ENCODE measurements at regions not wholly inside any gene's neighbourhood (a gene's known extent, or its start where the extent isn't known, plus 50 kb on each side); places are given as distances from the start of the nearest gene placed in this dataset.
"Not testable (repeated sequence)": the region's sequence is repeated elsewhere in the genome, so short reads cannot be mapped to it uniquely, and the experiment has no call there.

DNA sequence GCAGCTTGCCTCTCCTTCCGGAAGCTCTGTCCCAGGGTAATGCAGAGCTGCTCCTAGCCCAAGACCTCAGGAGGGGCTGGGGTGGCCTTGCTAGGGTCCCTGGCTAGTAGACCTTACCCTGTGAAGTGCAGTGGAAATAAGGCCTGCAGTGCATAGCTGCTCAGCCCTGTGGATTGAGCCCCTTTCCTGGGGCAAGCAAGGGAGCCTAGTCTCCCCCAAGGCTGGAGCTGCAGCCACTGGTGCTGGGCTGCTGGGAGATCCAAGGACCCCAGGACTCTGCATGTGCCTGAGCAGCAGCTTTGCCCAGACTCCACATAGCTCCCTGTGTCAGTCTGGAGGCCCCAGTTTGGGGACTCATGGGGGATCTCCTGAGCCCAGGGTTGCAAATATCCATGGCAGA, 57.9 kb downstream of the FANCF start:
- no peak for DNase-seq

DNA sequence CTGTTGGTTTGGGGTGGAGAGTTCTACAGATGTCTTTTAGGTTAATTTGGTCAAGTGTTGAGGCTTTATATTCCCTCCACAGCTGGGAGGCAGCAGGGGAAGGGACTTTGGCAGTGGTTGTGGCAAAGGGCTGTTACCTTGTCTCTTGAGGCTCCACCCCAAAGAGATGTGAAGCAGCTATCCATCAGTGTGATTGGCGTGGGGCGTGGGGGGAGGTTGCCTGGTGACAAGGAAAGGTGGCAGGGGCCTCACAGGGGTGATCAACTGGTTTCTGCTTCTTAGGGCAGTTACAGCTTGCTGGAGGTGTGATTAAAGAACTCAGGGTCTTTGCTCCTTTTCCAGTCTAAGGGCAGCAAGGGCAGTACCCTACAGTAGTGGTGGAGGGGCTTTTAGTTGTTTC, 59.3 kb downstream of the FANCF start:
- no peak for DNase-seq

DNA sequence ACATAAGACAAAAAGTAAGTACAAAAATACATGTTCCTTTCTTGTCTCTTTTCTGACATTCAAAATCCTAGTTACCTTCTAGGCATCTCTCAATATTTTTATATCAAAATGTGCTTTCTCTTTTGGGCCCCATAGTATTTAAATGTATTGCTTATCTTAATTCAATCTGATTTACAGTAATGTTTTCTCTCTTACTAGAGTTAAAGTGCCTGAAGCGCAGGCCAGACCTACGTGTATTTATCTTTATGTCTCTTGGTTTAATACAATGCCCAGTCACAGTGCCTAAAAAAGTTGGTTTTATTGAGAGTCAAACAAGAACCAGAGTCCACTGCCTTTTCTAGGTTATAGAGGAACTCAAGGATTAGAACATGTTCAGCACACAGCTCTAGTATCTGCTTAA, 64.3 kb downstream of the FANCF start:
- DNase-seq: no peak

DNA sequence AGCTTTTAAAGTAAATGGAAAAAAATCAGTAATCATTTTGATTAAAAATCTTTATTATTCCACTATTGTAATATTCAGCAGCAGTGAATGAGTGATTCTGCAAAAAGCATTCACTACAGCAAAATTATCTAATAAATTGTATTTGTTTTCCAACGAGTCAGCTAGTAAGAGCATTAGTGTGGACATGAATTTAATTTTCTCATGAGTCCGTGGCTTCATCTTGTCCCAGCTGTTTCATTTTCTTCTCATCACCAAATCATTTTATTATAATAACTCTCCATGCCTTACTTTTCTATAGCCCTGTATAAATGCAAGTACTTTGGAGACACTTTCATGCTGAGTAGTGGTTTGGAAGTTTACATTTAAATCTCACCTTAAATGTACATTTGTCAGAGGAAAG, 66.2 kb downstream of the FANCF start:
- peak in 1 of 2 donors; percentile 12 for DNase-seq

DNA sequence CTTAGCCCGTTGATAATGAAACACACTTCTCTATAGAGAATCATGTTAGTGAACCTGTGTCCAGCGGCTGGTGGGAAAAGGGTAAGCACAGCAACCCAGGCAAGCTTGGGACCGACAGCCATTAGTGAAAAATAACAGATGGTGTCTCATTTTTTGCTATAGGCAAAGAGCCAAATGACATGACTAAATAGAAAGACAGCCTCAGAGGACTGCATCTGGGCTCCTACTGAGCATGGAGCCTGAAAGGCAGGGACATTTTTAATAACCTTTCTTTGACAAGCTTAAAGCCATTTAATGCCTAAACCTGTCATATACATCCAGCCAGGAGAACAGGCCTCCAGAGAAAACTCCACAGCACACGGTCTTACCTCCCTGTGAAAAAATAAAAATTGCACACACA, 67.0 kb downstream of the FANCF start:
- peak in 1 of 2 donors; percentile 10 for DNase-seq

DNA sequence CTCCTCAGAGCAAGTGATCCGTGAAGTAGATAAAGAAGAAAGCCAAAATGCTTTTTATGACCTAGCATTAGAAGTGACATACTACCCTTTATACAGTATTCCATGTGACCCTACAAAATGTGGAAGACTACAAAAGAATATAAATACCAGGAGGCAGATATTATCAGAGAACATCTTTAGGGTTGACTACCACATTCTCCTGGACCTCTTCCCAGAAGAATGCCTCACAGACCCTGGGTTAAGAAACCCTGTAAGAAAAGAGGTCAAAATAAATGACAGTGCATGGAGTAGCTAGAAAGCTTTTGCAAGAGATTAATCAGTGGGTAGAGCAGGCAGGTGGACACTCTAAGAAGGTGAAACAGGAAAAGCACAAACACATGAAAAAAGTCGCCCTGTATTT, 69.2 kb downstream of the FANCF start:
- no peak for DNase-seq

DNA sequence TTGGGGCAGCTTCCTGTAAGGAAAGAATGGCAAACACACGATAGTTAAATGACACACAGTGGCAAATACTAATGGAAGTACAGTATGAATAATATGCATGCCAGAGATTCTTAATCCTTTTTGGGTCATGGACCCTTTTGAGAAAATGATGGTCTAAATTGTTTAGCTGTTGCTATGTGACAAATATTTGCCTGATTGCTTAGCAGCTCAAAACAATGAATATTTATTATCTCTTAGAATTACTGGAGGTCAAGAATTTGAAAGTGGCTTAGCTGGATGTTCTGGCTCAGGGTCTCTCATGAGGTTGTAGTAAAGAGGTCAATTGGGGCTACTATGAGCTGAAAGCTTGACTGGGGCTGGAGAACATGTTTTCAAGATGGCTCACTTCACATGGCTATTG, 69.7 kb downstream of the FANCF start:
- DNase-seq: no peak

DNA sequence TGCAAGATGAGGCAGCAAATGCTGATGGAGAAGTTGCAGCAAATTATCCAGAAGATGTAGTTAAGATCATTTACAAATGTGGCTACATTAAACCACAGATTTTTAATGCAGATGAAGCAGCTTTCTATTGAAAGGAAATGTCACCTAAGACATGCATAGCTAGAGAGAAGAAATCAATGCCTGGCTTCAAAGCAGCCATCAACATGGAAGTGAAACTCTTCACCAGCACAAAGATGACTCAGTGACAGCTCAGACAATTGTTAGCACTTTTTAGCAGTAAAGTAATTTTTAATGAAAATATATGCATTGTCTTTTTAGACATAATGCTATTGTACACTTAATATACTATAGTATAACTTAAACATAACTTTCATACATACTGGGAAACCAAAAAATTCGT, 71.4 kb downstream of the FANCF start:
- no peak for DNase-seq

DNA sequence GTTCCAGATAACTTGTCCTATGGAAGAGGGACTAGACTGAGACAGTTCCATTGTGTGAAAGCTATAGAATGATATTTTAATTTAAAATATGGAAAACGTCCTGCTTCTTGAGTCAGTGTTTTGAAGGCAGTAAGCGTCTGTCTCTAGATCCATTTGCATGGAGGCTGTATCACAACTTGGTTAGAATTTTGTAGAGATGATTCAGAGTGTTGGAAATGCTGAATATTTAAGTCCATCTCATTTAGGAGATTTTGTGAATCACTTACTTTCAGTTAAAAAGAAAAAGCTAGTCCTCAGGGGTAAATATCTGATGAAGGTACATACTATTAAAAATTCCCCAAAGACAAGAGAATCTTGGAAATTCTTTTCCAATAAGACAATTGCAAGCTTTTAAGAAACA, 72.7 kb downstream of the FANCF start:
- DNase-seq: no peak

DNA sequence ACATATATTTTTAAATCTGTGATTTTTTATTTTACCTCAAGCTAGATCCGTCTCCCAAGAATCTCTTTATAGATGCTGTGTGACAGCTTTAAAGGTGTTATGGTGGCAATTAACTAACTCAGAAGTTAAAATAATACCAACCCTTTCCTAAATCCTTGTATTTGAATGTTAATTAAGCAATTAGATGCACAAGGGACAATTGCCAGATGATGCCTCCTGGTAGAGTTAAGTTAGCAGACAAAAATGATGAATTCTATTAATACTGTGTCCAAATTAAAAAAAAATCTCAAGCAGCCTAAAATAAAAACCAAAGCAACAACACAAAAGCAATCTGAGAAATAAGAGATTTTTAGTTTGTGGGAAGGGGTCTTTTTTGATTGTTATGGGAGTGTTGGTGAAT, 78.9 kb downstream of the FANCF start:
- no peak for DNase-seq

DNA sequence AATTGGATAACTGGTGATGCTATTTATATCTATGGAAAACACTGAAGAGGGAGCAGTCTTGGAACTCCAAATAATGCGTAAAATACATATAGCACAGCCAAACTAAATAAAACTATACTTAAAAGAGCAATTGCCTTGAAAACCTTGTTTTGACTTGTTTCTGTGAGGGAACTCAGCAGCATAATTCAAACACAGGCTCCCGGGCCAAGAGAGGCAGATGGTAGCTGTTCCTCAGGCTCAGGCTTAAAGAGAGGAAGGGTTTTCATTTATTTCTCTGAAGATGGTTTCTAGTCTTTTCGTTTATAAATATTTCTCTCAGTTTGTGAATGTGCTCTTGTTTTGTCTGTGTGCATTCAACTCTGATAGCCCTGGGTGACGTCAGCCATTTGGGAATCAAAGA, 82.4 kb downstream of the FANCF start:
- no peak for DNase-seq

DNA sequence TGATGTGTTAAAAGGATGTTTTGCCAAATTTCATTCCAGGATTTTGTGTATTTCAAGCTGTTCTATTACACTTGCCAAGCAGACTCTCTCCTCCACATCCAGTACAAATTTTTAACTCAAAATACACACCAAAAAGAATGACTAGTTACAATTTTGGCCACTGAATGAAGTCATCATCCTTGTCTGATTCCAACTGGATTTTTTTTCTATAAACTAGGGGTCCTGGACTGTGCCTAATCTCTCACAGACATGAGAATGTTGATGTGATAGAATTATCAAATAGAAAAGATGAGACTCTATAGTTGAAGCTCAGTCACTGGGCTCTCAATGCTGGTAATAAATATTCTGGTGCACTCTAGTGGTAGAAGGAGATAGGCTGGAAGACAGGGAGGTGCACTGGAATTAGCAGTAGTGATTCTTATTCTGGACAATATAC, 85.8 kb downstream of the FANCF start:
- DNase-seq: peak in 1 of 2 donors; percentile 3

DNA sequence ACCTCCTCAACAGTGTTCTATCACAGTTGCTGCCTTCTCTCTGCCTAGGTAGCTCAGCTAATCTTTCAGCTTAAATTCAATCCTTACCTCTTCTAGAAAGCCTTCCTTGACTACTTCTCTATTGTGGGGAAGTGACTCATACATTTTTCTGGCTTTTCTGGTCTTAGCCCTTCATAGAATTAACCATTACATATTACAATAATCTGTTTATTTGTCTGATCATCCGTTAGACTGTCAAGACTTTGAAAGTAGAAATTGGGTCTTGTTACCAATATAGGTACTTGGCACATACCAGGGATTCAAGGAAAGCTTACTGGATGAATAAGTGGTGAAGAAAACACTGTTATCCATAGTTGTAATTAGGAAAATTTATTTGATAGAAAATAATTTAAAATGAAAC, 89.6 kb downstream of the FANCF start:
- no peak for DNase-seq

DNA sequence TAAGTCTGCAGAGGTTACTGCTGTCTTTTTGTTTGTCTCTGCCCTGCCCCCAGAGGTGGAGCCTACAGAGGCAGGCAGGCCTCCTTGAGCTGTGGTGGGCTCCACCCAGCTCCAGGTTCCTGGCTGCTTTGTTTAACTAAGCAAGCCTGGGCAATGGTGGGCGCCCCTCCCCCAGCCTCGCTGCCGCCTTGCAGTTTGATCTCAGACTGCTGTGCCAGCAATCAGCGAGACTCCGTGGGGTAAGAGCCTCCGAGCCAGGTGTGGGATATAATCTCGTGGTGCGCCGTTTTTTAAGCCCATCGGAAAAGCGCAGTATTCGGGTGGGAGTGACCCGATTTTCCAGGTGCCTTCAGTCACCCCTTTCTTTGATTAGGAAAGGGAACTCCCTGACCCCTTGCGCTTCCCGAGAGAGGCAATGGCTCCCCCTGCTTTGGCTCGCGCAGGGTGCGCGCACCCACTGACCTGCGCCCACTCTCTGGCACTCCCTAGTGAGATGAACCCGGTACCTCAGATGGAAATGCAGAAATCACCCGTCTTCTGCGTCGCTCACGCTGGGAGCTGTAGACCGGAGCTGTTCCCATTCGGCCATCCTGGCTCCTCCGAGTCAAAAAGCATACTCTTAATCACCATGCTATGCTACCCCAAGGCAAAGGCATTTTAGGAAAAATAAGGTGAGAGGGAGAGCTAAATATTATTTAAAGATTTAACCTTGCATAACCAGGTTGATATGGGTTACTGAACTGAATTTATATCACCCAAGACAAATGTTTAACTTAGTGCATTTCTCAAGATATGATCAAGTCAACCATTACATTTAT, 96.8 kb downstream of the FANCF start:
- DNase-seq: not testable (repeated sequence)

DNA sequence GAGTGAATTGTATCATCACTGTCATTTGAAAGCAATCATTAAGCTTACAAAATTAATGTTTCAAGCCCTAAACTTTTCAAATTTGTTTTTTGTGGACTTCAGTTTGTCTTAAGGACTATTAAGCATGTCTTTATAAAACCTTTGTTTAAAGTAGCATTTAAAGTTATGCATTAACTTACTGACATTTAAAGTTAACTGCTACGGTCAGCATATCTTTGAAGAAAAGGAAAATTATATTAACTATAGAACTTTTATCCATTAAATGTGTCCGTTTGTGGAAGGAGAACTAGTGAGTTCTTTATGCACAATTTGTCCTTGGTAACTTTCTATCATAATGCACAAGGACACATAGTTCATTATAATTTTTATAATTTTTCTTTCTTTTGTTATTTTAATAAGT, 103.4 kb downstream of the FANCF start:
- DNase-seq: no peak

DNA sequence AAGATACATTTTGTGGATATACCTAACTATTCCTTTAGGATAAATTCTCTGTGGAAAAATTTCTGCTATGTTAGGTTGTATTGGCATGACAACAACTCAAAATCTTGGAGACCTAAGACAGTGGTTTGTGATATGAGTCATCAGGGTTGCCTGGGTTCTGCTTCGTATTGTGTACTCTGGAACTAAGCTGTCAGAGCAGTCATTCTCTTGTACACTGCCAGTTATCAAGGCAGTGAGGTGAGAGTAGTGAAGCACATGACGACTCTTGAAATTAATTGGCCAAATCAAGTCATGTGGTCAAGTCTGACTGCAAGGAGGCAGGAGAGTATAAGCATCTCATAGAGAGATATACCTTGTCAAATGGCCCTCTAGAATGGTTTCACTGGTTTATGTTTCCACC, 104.4 kb downstream of the FANCF start:
- DNase-seq: no peak

DNA sequence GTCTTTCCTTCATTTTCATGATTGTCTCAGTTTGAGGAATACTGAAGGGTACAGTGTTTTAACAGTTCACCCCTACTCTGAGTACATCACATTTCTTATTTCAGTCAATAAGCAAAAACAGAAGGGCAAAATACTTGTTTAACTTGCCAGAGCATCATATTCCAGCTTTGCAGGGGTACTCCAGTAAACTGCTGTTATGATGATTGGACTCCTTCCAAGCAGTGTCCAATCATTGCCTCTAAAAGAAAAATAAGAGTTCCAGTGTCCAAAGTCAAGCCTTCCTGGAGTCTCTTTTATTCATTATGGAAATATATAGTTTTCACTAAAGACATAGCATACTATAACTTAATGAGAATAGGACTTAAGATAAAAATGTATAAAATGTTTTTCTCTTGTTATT, 105.1 kb downstream of the FANCF start:
- no peak for DNase-seq

DNA sequence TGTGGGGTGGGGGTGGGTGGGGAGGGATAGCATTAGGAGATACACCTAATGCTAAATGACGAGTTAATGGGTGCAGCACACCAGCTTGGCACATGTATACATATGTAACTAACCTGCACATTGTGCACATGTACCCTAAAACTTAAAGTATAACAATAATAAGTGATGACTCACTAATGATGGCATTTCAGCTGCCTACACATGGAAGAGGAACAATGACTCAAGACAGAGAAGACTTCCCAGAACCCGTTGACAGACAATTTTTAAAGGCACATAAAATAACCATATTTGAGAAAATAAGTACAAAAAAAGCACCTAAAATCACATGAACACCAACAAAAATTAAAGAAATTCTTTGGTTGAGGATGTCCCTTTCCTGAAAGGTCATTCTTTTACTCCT, 107.3 kb downstream of the FANCF start:
- DNase-seq: not testable (repeated sequence)

DNA sequence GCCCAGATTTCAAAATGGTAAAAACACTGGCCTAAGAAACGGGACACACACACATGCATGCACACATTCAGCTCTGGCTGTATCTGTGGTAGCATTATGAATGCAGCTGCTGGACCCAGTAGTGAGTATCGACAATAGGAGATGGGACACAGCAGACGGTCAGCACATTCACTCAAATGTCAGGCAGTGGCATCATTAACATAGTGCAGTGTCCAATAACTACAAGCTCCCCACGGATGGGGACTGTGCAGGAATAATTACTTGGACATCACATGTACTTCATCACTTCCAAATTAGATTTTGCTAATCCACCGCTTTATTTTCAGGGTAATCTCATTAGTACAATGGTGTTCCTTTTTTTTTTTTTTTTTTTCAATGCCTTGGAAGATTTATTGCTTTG, 109.5 kb downstream of the FANCF start:
- DNase-seq: no peak

DNA sequence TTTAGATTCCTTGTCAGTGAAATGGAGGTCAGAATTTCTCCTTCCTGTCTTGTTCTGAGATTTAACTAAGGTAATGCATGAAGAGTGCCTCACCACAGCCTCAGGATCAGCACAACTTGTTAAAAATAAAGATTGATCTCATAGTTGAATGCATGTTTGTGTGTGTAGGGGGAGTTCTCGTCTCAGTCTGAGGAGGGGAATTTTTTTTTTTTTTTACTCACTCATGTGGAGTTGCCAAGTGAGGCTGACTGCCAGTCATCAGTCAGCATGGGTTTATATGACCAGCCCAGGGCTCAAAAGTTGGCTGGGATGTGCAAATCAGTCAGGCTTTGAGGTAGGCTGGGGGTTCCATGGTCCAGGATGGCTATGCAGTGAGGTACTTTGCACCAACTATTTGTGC, 113.2 kb downstream of the FANCF start:
- DNase-seq: no peak

DNA sequence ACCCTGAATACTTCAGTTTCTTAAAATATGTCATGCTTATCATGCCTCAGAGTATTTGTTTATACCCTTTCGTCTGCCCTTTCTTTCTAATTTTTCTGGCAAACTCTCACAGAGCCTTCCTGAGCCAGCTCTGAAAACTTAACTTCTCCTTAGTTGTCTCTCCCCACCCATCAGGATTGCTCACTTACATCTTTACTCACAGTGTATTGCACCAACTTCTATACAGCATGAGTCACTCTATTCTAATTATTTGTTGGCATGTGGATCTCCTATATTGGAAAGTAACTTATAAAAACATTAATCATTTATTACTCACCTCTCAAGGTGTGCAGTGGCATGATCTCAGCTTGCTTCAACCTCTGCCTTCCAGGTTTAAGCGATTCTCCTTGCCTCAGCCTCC, 114.9 kb downstream of the FANCF start:
- DNase-seq: no peak

DNA sequence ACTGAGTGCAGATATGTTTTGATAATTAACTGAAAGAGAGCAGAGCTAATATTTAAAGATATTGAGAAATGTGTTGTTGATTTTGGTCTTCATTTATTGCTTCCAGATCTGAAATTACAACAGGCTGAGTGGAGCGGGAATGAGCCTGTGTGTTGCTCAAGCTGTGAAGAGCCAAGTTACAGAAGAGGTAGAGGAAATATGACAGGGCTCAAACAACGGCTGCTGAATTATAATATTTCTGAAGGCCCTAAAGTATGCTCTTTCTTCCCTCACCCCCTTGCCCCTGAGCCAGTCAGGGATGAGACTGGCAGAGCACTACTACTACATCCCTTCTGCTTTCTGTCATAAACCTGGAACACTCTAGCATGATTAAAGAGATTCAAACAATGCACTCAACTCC, 115.6 kb downstream of the FANCF start:
- DNase-seq: no peak

DNA sequence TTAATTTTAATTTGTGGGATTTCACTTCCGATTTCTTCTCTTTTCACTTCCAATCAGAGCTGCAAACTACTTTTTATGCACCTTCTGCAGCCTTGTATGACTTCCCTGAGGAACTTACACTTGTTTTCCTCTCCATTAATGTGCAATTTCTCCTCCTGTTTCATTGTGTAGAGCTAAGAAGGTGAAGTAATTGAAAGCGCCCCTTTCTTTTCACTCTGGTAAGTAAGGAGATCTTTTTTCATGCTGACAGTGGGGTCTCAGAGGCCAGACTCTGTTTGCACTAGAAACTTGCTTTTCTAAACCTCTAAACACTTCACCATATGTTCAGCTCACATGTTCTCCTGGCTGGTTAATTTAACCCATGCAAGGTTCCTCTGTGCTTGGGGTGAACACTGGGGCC, 117.0 kb downstream of the FANCF start:
- no peak for DNase-seq

DNA sequence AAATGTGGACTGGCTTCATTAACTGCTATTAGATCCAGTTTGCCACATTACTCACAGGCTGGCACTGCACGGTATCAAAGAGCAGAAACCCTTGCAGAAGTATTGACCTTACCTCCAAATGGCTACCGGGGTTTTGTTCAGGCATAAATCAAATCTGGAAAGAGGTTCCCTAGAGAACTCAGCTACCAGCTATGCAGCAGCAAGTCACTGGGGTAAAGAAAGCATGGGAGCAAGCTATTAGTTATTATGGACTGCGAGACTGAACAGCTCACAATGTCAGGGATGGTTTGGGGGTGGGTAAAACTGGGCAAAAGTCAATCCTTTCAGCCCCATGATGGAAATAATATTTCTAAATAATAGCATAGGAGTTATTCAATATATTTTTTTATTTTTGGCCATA, 128.1 kb downstream of the FANCF start:
- no peak for DNase-seq
